GM10248 (cell line): ENCODE measurements at regions not wholly inside any gene's neighbourhood (a gene's known extent, or its start where the extent isn't known, plus 50 kb on each side); places are given as distances from the start of the nearest gene placed in this dataset.

Experiments used
- CTCF ChIA-PET: fragments of 300-600 bp; sonication (Branson Sonifier 250); formaldehyde crosslinking; extraction: SDS; loops from one replicate; lab custom pipeline; 2021; ENCODE audit warnings: antibody characterized with exemption; lab: Yijun Ruan, JAX
- POLR2A ChIA-PET: fragments of 350-650 bp; sonication (Branson Sonifier 250); formaldehyde crosslinking; extraction: SDS; loops from one replicate; lab custom pipeline; 2020; ENCODE audit warnings: antibody characterized with exemption; lab: Yijun Ruan, JAX
- DNase-seq: peaks from one replicate; pipeline ENCODE4 v3.0.0; 2012; ENCODE audit errors: extremely low spot score
- TF ChIP-seq, protein P1 (sequence below): IDR thresholded peaks from 2 replicates; pipeline ENCODE4 v1.5.1; 2012; ENCODE audit warnings: mild to moderate bottlenecking, low read depth; ENCODE audit errors: extremely low read depth, missing control alignments, control extremely low read depth

DNA sequence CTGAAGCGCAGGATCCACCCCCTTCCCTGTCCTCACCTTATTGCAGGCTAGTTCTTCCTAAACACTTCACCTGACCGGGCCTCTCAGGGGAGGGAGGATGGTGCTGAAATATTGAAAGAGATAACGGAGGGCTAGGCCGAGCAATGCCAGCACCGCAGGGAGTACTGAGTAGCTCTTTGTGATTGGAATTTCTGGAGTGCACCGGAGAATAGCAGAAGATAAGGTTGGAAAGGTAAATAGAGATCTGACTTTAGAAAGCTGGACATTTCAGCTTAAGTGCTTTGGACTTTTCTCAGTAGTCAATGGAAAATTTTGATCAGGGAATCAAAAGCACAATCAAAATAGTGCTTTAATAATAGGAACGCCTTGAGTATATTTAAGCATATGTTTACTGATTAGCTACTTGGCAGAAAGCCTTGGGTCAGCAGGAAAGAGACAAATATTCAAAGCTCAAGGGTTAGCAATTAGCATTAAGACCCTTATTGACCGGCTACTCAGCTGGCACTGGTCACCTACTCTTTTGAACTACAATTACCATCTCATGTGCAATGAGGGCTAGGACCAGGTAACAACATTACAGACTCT lies 142.9 kb upstream of the NDUFV2 start:
- TF ChIP-seq, protein P1, sequence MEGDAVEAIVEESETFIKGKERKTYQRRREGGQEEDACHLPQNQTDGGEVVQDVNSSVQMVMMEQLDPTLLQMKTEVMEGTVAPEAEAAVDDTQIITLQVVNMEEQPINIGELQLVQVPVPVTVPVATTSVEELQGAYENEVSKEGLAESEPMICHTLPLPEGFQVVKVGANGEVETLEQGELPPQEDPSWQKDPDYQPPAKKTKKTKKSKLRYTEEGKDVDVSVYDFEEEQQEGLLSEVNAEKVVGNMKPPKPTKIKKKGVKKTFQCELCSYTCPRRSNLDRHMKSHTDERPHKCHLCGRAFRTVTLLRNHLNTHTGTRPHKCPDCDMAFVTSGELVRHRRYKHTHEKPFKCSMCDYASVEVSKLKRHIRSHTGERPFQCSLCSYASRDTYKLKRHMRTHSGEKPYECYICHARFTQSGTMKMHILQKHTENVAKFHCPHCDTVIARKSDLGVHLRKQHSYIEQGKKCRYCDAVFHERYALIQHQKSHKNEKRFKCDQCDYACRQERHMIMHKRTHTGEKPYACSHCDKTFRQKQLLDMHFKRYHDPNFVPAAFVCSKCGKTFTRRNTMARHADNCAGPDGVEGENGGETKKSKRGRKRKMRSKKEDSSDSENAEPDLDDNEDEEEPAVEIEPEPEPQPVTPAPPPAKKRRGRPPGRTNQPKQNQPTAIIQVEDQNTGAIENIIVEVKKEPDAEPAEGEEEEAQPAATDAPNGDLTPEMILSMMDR: no peak
- ChIA-PET CTCF (no interaction called here), POLR2A (no interaction called here)
- DNase-seq: no peak

DNA sequence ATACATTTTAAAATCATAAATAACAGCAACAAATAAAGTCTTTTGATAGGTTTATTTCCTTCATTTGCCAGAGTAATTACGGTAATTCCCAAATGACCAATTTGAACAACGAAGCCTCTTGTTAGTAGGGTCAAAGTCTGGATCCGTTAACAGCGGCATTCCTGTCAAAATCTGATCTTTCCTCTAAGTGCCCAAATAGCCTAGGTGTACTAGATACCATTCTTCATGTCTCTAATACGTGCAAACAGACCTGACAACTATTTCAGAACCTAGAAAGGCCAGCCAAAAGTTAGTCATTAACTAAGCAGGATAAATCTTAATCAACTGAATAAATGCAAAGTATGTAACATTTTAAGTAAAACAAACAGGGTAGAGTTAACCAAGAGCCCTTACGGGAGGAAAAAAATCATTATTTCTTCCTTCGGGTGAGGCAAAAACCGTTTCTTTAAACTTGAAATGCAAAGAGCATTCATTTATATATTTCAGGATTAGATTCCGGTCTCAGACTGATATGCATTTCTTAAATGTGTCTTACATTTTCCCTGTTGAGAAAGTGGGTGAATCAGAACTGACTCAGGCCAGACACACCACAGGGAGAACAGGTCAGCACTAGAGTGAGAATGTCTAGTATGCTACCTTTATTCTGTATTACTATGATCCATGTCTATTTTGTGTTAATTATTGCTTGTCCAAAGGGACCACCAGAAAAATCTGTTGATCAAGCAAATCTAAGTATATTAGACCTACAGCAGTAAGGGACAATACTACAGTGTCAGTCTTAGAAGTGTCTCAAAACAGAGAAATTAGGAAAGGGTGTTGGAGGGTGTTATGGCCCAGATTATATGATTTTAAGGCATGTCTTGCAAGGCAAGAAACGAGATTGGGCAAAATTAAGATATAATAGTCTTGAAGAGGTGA lies 141.5 kb upstream of the NDUFV2 start:
- ChIA-PET CTCF (no interaction called here), POLR2A (no interaction called here)
- DNase-seq: no peak
- TF ChIP-seq, protein P1: no peak

DNA sequence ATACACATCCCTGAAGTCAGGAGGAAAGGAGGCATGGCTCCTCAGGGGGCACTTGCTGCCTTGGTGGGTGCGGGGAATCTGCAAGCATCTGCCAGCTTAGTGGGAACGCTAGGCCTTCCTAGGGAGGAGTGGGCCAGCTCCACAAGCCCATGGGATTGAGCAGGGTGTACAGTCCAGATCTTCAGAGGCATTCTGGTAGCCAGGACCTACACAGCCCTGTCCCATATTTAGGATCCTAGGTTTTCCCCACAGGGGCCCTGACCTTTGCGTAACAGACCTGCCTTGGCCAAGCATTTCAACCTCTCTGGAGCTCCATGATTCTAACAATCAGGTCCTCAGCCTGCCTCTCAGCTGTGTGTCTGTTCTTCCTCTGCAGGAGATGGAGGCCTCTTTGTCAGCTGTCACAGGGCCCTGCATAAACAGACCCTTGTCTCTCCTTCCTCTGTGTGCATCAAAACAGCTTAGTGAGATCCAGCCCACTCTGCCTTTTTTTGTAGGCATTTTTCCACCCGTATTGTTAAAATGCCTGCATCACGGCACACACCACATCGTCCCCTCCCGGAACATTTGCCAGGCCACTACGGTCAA lies 140.2 kb upstream of the NDUFV2 start:
- POLR2A ChIA-PET: no interaction called here
- CTCF ChIA-PET: interaction anchor here (0.9 to 1.8 kb wide), 2 partner anchors 14 to 17 kb away, joined by 3 to 4 read pairs; no protein-coding TSS in a partner anchor

DNA sequence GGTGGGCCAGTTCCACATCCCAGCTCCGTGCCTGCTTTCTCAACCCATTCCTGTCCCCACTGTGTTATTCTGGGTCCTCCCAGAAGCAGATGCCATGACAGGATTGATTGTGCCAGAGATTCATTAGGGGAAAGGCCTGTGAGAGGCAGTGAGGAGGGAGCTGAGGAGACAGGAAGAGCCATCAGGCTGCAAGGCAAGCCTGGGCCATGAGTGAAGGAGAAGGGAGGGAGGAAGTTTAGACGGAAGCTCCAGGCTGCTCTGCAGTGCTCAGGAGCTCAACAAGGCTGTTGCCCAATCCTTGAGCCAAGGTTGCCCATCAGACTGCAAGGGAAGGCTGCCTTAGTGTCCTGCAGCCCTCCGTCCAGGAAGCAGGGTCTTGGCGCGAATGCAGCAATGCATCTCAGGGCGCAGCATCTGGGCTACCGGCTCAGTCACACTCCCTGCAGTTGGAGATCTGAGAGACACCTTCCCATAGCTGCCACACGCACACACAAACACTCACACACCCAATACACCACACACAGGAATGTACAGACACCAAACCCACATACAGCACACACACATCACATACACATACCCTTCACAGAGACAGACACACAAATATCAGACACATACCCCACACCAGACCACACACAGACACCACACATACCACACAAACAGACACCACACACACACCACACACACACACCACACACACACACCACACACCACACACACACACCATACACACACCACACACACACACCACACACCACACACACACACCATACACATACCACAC lies 139.5 kb upstream of the NDUFV2 start:
- no peak for DNase-seq
- ChIA-PET CTCF (interaction anchor here (0.9 to 1.8 kb wide), 2 partner anchors 15 to 16 kb away, joined by 3 to 4 read pairs; no protein-coding TSS in a partner anchor), POLR2A (no interaction called here)
- TF ChIP-seq, protein P1: no peak

More for the DNA sequence above, 140.2 kb upstream of the NDUFV2 start:
- TF ChIP-seq, protein P1: no peak
- DNase-seq: no peak

DNA sequence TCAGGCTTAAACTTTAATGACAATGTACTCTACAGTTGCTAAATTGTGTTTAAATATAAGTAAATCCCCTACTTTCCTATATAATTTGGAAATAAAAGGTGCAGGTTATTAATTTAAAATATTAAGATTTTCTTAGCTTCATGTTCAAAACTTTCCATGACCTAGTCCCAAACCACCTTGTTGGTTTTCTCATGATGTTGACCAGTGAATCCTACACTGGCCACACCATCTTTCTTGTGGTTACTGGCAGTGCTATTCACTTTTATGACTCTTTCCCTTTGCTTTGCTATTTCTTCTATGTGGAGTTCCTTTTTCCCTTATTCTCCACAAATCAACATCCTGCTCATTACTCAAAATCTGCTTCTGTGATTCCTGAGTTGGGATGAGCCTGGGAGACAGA lies 138.6 kb upstream of the NDUFV2 start:
- POLR2A ChIA-PET: no interaction called here
- TF ChIP-seq, protein P1: no peak
- no peak for DNase-seq
- CTCF ChIA-PET: no interaction called here

DNA sequence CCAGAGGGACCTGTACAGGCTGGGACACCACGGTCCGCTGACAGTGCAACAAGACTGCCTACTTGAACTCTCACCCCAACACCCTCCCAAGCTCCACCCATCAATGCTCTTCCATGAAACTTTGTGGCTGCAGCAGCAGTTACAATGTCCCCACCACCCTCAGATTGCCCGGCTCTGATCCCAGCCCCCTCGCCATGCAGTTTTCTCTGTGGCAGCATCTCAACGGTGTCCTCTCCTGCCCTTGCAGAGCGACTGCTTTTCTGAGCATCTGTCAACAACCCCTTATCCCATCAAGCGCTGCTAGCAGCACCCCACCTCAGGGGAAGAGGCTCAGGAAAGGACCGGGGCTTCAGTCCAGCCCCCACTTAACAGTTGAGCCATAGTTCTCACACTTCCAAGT lies 137.1 kb upstream of the NDUFV2 start:
- CTCF ChIA-PET: no interaction called here
- no peak for DNase-seq
- POLR2A ChIA-PET: no interaction called here
- TF ChIP-seq, protein P1: no peak
